HL-60 (cell line): ENCODE measurements at regions not wholly inside any gene's neighbourhood (a gene's known extent, or its start where the extent isn't known, plus 50 kb on each side); places are given as distances from the start of the nearest gene placed in this dataset.

Experiments
- POLR2AphosphoS5 ChIP-seq: IDR thresholded peaks from 2 replicates; pipeline ENCODE4 v1.6.1; 2012; ENCODE audit warnings: low read depth
- TF ChIP-seq, protein P1 (sequence below): IDR thresholded peaks from one replicate; pipeline ENCODE4 v1.5.1; 2011; ENCODE audit warnings: low read length, control low read depth, inconsistent platforms; ENCODE audit not compliant: insufficient read depth
- TF ChIP-seq, protein P2 (sequence below): IDR thresholded peaks from 2 replicates; pipeline ENCODE4 v1.6.1; 2012; ENCODE audit warnings: low read depth; ENCODE audit not compliant: insufficient replicate concordance

DNA sequence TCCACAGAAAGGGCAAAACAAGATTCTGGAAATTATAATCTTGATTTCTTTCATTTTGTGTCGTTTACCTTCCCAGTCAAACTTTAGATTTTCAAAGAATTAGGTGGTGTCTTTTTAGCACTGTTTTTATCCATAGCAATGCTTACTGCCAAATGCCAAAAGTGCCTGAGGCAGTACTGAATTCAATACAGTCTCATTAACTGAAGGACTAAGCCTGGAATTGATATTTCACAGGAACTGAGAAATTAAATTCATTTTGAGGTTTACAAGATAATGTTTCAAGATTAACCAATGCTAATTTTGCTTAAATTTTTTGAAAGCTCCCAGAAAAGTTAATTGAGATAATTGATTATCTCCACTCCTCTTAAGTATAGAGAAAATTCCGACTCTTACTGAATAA is 68.8 kb upstream of the ARHGAP24 start:
- TF ChIP-seq, protein P1, sequence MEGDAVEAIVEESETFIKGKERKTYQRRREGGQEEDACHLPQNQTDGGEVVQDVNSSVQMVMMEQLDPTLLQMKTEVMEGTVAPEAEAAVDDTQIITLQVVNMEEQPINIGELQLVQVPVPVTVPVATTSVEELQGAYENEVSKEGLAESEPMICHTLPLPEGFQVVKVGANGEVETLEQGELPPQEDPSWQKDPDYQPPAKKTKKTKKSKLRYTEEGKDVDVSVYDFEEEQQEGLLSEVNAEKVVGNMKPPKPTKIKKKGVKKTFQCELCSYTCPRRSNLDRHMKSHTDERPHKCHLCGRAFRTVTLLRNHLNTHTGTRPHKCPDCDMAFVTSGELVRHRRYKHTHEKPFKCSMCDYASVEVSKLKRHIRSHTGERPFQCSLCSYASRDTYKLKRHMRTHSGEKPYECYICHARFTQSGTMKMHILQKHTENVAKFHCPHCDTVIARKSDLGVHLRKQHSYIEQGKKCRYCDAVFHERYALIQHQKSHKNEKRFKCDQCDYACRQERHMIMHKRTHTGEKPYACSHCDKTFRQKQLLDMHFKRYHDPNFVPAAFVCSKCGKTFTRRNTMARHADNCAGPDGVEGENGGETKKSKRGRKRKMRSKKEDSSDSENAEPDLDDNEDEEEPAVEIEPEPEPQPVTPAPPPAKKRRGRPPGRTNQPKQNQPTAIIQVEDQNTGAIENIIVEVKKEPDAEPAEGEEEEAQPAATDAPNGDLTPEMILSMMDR = no peak
- TF ChIP-seq, protein P2, sequence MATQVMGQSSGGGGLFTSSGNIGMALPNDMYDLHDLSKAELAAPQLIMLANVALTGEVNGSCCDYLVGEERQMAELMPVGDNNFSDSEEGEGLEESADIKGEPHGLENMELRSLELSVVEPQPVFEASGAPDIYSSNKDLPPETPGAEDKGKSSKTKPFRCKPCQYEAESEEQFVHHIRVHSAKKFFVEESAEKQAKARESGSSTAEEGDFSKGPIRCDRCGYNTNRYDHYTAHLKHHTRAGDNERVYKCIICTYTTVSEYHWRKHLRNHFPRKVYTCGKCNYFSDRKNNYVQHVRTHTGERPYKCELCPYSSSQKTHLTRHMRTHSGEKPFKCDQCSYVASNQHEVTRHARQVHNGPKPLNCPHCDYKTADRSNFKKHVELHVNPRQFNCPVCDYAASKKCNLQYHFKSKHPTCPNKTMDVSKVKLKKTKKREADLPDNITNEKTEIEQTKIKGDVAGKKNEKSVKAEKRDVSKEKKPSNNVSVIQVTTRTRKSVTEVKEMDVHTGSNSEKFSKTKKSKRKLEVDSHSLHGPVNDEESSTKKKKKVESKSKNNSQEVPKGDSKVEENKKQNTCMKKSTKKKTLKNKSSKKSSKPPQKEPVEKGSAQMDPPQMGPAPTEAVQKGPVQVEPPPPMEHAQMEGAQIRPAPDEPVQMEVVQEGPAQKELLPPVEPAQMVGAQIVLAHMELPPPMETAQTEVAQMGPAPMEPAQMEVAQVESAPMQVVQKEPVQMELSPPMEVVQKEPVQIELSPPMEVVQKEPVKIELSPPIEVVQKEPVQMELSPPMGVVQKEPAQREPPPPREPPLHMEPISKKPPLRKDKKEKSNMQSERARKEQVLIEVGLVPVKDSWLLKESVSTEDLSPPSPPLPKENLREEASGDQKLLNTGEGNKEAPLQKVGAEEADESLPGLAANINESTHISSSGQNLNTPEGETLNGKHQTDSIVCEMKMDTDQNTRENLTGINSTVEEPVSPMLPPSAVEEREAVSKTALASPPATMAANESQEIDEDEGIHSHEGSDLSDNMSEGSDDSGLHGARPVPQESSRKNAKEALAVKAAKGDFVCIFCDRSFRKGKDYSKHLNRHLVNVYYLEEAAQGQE = no peak
- no peak for TF ChIP-seq POLR2AphosphoS5
